Stromal cell of bone marrow (primary cell): ENCODE measurements at regions not wholly inside any gene's neighbourhood (a gene's known extent, or its start where the extent isn't known, plus 50 kb on each side); places are given as distances from the start of the nearest gene placed in this dataset.
"Not testable (repeated sequence)": the region's sequence is repeated elsewhere in the genome, so short reads cannot be mapped to it uniquely, and the experiment has no call there.

Source experiments
- DNase-seq: peaks from one replicate; pipeline ENCODE4 v3.0.0-alpha.2; 2012; ENCODE audit warnings: low read depth

- DNase-seq: no peak
Observed at GRCh38 chr7:110486549-110486948, 604.4 kb upstream of the LRRN3 start.

- peak; percentile 6 for DNase-seq
Observed at GRCh38 chr7:110502888-110503465, 588.0 kb upstream of the LRRN3 start.

GRCh38 chr7:110507369-110507768 lies 583.6 kb upstream of the LRRN3 start:
- DNase-seq: no peak

GRCh38 chr7:110507832-110508231 lies 583.1 kb upstream of the LRRN3 start:
- no peak for DNase-seq

- DNase-seq: not testable (repeated sequence)
Observed at GRCh38 chr7:110514975-110515551, 575.9 kb upstream of the LRRN3 start.

GRCh38 chr7:110519851-110520250 lies 571.1 kb upstream of the LRRN3 start:
- DNase-seq: no peak

GRCh38 chr7:110521357-110521911 lies 569.5 kb upstream of the LRRN3 start:
- DNase-seq: no peak

- no peak for DNase-seq
Observed at GRCh38 chr7:110522061-110522760, 568.7 kb upstream of the LRRN3 start.

- DNase-seq: no peak
Observed at GRCh38 chr7:110522761-110523200, 568.1 kb upstream of the LRRN3 start.

- DNase-seq: no peak
Observed at GRCh38 chr7:110529175-110529574, 561.8 kb upstream of the LRRN3 start.

GRCh38 chr7:110531186-110531585 lies 559.7 kb upstream of the LRRN3 start:
- no peak for DNase-seq

- peak; percentile 18 for DNase-seq
Observed at GRCh38 chr7:110534241-110534931, 556.5 kb upstream of the LRRN3 start.

GRCh38 chr7:110539216-110539615 lies 551.7 kb upstream of the LRRN3 start:
- DNase-seq: no peak

- DNase-seq: no peak
Observed at GRCh38 chr7:110541962-110542361, 549.0 kb upstream of the LRRN3 start.

GRCh38 chr7:110544194-110544593 lies 546.7 kb upstream of the LRRN3 start:
- no peak for DNase-seq

- DNase-seq: no peak
Observed at GRCh38 chr7:110548372-110548771, 542.6 kb upstream of the LRRN3 start.

- DNase-seq: no peak
Observed at GRCh38 chr7:110557136-110557535, 533.8 kb upstream of the LRRN3 start.

GRCh38 chr7:110563286-110563685 lies 527.6 kb upstream of the LRRN3 start:
- DNase-seq: not testable (repeated sequence)

- no peak for DNase-seq
Observed at GRCh38 chr7:110564246-110564645, 526.7 kb upstream of the LRRN3 start.

- no peak for DNase-seq
Observed at GRCh38 chr7:110568388-110568787, 522.5 kb upstream of the LRRN3 start.

- DNase-seq: no peak
Observed at GRCh38 chr7:110568932-110569331, 522.0 kb upstream of the LRRN3 start.

GRCh38 chr7:110569486-110570205 lies 521.3 kb upstream of the LRRN3 start:
- DNase-seq: no peak
